Neural progenitor cell (in vitro differentiated cells): ENCODE measurements at regions not wholly inside any gene's neighbourhood (a gene's known extent, or its start where the extent isn't known, plus 50 kb on each side); places are given as distances from the start of the nearest gene placed in this dataset.
"Not testable (repeated sequence)": the region's sequence is repeated elsewhere in the genome, so short reads cannot be mapped to it uniquely, and the experiment has no call there.

Source experiments
- EZH2 ChIP-seq: fragments of 200-600 bp; sonication (generic); IDR thresholded peaks from 2 replicates; pipeline ENCODE4 v1.6.1; 2017; ENCODE audit warnings: antibody characterized with exemption, mild to moderate bottlenecking, moderate library complexity
- EZH2phosphoT487 ChIP-seq: fragments of 200-600 bp; sonication (generic); IDR thresholded peaks from 2 replicates; pipeline ENCODE4 v1.6.1; 2017; ENCODE audit warnings: antibody characterized with exemption
- TF ChIP-seq, protein P1 (sequence below): fragments of 200-600 bp; sonication (generic); IDR thresholded peaks from 2 replicates; pipeline ENCODE4 v1.5.1; 2017; ENCODE audit warnings: antibody characterized with exemption, mild to moderate bottlenecking

- TF ChIP-seq, protein P1, sequence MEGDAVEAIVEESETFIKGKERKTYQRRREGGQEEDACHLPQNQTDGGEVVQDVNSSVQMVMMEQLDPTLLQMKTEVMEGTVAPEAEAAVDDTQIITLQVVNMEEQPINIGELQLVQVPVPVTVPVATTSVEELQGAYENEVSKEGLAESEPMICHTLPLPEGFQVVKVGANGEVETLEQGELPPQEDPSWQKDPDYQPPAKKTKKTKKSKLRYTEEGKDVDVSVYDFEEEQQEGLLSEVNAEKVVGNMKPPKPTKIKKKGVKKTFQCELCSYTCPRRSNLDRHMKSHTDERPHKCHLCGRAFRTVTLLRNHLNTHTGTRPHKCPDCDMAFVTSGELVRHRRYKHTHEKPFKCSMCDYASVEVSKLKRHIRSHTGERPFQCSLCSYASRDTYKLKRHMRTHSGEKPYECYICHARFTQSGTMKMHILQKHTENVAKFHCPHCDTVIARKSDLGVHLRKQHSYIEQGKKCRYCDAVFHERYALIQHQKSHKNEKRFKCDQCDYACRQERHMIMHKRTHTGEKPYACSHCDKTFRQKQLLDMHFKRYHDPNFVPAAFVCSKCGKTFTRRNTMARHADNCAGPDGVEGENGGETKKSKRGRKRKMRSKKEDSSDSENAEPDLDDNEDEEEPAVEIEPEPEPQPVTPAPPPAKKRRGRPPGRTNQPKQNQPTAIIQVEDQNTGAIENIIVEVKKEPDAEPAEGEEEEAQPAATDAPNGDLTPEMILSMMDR = not testable (repeated sequence)
- TF ChIP-seq EZH2, EZH2phosphoT487: not testable (repeated sequence)
These were observed 87.5 kb upstream of the VSTM2A start for GRCh38 chr7:54454700-54455099.
